Liver (tissue), 3 donors: ENCODE measurements at regions not wholly inside any gene's neighbourhood (a gene's known extent, or its start where the extent isn't known, plus 50 kb on each side); places are given as distances from the start of the nearest gene placed in this dataset.

Experiments
- EGR1 ChIP-seq, 2 donors: IDR thresholded peaks; 2 replicates each; pipeline ENCODE4 v1.6.1; 2016 to 2018; ENCODE audit warnings: antibody characterized with exemption in 2 of 2, low read depth in 2 of 2
- FOXA1 ChIP-seq: IDR thresholded peaks from 2 replicates; pipeline ENCODE4 v1.6.1; 2016; ENCODE audit warnings: antibody characterized with exemption
- GABPA ChIP-seq, 2 donors: IDR thresholded peaks in 1 of 2; conservative IDR thresholded peaks in 1 of 2; 2 replicates each; pipeline ENCODE4 v1.6.1; 2016; ENCODE audit warnings: antibody characterized with exemption in 2 of 2, mild to moderate bottlenecking in 1 of 2, moderate library complexity in 1 of 2
- HNF4G ChIP-seq: IDR thresholded peaks from 2 replicates; pipeline ENCODE4 v1.6.1; 2016; ENCODE audit warnings: antibody characterized with exemption
- JUND ChIP-seq, 2 donors: IDR thresholded peaks; 2 replicates each; pipeline ENCODE4 v1.6.1; 2016; ENCODE audit warnings: antibody characterized with exemption in 2 of 2
- MAX ChIP-seq: IDR thresholded peaks from 2 replicates; pipeline ENCODE4 v1.6.1; 2016; ENCODE audit warnings: antibody characterized with exemption
- RAD21 ChIP-seq, 2 donors: IDR thresholded peaks; 2 replicates each; pipeline ENCODE4 v1.6.1; 2016; ENCODE audit warnings: antibody characterized with exemption in 2 of 2, mild to moderate bottlenecking in 2 of 2
- RXRA ChIP-seq, 2 donors: IDR thresholded peaks; 2 replicates each; pipeline ENCODE4 v1.6.1; 2017 to 2018; ENCODE audit warnings: antibody characterized with exemption in 2 of 2, mild to moderate bottlenecking in 1 of 2
- TAF1 ChIP-seq: conservative IDR thresholded peaks from 2 replicates; pipeline ENCODE4 v1.6.1; 2016; ENCODE audit warnings: antibody characterized with exemption, mild to moderate bottlenecking
- YY1 ChIP-seq: IDR thresholded peaks from 2 replicates; pipeline ENCODE4 v1.6.1; 2016; ENCODE audit warnings: antibody characterized with exemption, mild to moderate bottlenecking
- TF ChIP-seq, protein P1 (sequence below): fragments of 150-350 bp; IDR thresholded peaks from 2 replicates; pipeline ENCODE4 v1.5.1; 2017; ENCODE audit warnings: improper control_type of control experiment, low read depth, low read length; ENCODE audit not compliant: missing input control
- TF ChIP-seq, protein P2 (sequence below): IDR thresholded peaks from 2 replicates; pipeline ENCODE4 v1.6.1; 2016; ENCODE audit warnings: antibody characterized with exemption
- TF ChIP-seq, protein P3 (sequence below): IDR thresholded peaks from 2 replicates; pipeline ENCODE4 v1.6.1; 2016; ENCODE audit warnings: antibody characterized with exemption, mild to moderate bottlenecking
- donor health status: healthy.
- donor health status: healthy.

DNA sequence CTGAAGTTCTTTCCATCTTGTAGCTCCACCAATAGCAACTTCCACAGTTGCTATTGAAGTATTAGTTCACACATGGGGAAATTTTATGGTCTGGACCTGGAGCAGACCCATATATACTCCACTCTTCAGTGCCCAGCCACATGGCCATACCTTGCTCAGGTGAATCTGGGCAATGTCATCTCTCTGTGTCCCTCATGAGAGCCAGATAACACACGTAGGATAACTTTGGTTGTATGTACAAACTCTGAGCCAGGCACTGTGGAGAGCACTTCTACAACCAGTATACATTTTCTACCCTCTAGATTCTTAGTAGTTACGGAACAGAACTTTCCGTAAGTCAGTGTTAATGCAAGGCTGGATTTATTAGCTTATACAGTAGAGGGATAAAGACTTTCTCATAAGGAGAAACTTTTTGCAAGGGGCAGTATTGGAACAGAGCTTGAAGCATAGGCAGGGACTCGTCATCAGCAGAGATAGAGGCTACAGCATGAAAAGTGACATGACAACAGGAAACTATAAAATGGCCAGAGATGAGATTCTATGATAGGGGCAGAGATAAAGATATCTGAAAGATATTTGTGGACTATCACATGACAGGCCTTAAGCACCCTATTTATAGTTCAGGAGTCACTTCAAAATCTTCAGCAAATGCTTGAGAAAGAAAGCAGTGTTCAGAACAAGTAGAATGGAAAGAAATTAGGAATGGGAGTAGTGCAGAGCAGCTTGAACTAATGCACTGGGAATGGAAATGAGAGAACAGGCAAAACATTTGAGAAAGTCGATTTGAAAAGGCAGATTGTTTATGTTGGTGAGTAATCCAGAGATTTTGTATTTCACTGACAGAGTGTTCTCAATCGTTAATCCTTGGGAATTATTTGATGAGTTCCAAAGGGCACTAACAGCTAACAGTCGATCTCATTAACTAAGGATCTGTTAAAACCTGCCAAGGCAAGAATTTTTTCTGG is 481.8 kb downstream of the USP25 start:
- TF ChIP-seq, protein P1, sequence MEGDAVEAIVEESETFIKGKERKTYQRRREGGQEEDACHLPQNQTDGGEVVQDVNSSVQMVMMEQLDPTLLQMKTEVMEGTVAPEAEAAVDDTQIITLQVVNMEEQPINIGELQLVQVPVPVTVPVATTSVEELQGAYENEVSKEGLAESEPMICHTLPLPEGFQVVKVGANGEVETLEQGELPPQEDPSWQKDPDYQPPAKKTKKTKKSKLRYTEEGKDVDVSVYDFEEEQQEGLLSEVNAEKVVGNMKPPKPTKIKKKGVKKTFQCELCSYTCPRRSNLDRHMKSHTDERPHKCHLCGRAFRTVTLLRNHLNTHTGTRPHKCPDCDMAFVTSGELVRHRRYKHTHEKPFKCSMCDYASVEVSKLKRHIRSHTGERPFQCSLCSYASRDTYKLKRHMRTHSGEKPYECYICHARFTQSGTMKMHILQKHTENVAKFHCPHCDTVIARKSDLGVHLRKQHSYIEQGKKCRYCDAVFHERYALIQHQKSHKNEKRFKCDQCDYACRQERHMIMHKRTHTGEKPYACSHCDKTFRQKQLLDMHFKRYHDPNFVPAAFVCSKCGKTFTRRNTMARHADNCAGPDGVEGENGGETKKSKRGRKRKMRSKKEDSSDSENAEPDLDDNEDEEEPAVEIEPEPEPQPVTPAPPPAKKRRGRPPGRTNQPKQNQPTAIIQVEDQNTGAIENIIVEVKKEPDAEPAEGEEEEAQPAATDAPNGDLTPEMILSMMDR: no peak
- TF ChIP-seq RAD21 (IDR thresholded peaks at IDR 0.05): peak; percentile 10 to 38
- peak; percentile 49 to 65 for TF ChIP-seq JUND (IDR thresholded peaks at IDR 0.05)
- TF ChIP-seq TAF1: no peak
- TF ChIP-seq EGR1 (IDR thresholded peaks at IDR 0.05; ENCODE audit: low read depth in 2 of 2): no peak
- peak; percentile 39 for TF ChIP-seq YY1
- TF ChIP-seq MAX: peak; percentile 14
- TF ChIP-seq, protein P2, sequence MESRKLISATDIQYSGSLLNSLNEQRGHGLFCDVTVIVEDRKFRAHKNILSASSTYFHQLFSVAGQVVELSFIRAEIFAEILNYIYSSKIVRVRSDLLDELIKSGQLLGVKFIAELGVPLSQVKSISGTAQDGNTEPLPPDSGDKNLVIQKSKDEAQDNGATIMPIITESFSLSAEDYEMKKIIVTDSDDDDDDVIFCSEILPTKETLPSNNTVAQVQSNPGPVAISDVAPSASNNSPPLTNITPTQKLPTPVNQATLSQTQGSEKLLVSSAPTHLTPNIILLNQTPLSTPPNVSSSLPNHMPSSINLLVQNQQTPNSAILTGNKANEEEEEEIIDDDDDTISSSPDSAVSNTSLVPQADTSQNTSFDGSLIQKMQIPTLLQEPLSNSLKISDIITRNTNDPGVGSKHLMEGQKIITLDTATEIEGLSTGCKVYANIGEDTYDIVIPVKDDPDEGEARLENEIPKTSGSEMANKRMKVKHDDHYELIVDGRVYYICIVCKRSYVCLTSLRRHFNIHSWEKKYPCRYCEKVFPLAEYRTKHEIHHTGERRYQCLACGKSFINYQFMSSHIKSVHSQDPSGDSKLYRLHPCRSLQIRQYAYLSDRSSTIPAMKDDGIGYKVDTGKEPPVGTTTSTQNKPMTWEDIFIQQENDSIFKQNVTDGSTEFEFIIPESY: peak; percentile 33
- no peak for TF ChIP-seq GABPA (IDR thresholded peaks at IDR 0.05 in 1 of 2, conservative IDR thresholded peaks at IDR 0.05 in 1 of 2)
- TF ChIP-seq FOXA1: no peak
- TF ChIP-seq HNF4G: peak; percentile 75
- TF ChIP-seq, protein P3, sequence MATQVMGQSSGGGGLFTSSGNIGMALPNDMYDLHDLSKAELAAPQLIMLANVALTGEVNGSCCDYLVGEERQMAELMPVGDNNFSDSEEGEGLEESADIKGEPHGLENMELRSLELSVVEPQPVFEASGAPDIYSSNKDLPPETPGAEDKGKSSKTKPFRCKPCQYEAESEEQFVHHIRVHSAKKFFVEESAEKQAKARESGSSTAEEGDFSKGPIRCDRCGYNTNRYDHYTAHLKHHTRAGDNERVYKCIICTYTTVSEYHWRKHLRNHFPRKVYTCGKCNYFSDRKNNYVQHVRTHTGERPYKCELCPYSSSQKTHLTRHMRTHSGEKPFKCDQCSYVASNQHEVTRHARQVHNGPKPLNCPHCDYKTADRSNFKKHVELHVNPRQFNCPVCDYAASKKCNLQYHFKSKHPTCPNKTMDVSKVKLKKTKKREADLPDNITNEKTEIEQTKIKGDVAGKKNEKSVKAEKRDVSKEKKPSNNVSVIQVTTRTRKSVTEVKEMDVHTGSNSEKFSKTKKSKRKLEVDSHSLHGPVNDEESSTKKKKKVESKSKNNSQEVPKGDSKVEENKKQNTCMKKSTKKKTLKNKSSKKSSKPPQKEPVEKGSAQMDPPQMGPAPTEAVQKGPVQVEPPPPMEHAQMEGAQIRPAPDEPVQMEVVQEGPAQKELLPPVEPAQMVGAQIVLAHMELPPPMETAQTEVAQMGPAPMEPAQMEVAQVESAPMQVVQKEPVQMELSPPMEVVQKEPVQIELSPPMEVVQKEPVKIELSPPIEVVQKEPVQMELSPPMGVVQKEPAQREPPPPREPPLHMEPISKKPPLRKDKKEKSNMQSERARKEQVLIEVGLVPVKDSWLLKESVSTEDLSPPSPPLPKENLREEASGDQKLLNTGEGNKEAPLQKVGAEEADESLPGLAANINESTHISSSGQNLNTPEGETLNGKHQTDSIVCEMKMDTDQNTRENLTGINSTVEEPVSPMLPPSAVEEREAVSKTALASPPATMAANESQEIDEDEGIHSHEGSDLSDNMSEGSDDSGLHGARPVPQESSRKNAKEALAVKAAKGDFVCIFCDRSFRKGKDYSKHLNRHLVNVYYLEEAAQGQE: no peak
- TF ChIP-seq RXRA (IDR thresholded peaks at IDR 0.05): peak; percentile 38 to 41
